ENCODE measurements at regions not wholly inside any gene's neighbourhood (a gene's known extent, or its start where the extent isn't known, plus 50 kb on each side); places are given as distances from the start of the nearest gene placed in this dataset.
"Not testable (repeated sequence)": the region's sequence is repeated elsewhere in the genome, so short reads cannot be mapped to it uniquely, and the experiment has no call there.

GRCh38 chr16:86229866-86230656 is 280.3 kb upstream of the FOXF1 start:
- no peak for DNase-seq (ENCODE audit: low read depth in 2 of 2)

GRCh38 chr16:86231321-86231995 is 278.9 kb upstream of the FOXF1 start:
- no peak for DNase-seq (ENCODE audit: low read depth in 2 of 2)

- DNase-seq (ENCODE audit: low read depth in 2 of 2): no peak
These were observed 278.4 kb upstream of the FOXF1 start for GRCh38 chr16:86231996-86232350.

- no peak for DNase-seq (ENCODE audit: low read depth in 2 of 2)
These were observed 277.8 kb upstream of the FOXF1 start for GRCh38 chr16:86232496-86232895.

GRCh38 chr16:86233506-86233905 is 276.8 kb upstream of the FOXF1 start:
- not testable (repeated sequence) for DNase-seq (ENCODE audit: low read depth in 2 of 2)

GRCh38 chr16:86239381-86239780 is 270.9 kb upstream of the FOXF1 start:
- DNase-seq (ENCODE audit: low read depth in 2 of 2): no peak

GRCh38 chr16:86240716-86241363 is 269.5 kb upstream of the FOXF1 start:
- DNase-seq (ENCODE audit: low read depth in 2 of 2): no peak

- no peak for DNase-seq (ENCODE audit: low read depth in 2 of 2)
These were observed 268.6 kb upstream of the FOXF1 start for GRCh38 chr16:86241681-86242080.

- no peak for DNase-seq (ENCODE audit: low read depth in 2 of 2)
These were observed 267.8 kb upstream of the FOXF1 start for GRCh38 chr16:86242244-86243122.

- DNase-seq (ENCODE audit: low read depth in 2 of 2): no peak
These were observed 267.2 kb upstream of the FOXF1 start for GRCh38 chr16:86243123-86243473.

GRCh38 chr16:86243571-86244154 is 266.7 kb upstream of the FOXF1 start:
- DNase-seq (ENCODE audit: low read depth in 2 of 2): no peak

GRCh38 chr16:86244158-86244557 is 266.2 kb upstream of the FOXF1 start:
- no peak for DNase-seq (ENCODE audit: low read depth in 2 of 2)

- DNase-seq (ENCODE audit: low read depth in 2 of 2): no peak
These were observed 265.4 kb upstream of the FOXF1 start for GRCh38 chr16:86244936-86245335.

GRCh38 chr16:86245351-86245750 is 265.0 kb upstream of the FOXF1 start:
- DNase-seq (ENCODE audit: low read depth in 2 of 2): no peak

GRCh38 chr16:86245895-86246294 is 264.4 kb upstream of the FOXF1 start:
- no peak for DNase-seq (ENCODE audit: low read depth in 2 of 2)

GRCh38 chr16:86248310-86248905 is 261.9 kb upstream of the FOXF1 start:
- DNase-seq (ENCODE audit: low read depth in 2 of 2): no peak

GRCh38 chr16:86249631-86250030 is 260.7 kb upstream of the FOXF1 start:
- no peak for DNase-seq (ENCODE audit: low read depth in 2 of 2)

- no peak for DNase-seq (ENCODE audit: low read depth in 2 of 2)
These were observed 258.6 kb upstream of the FOXF1 start for GRCh38 chr16:86251682-86252081.

- DNase-seq (ENCODE audit: low read depth in 2 of 2): no peak
These were observed 257.7 kb upstream of the FOXF1 start for GRCh38 chr16:86252596-86252995.

- DNase-seq (ENCODE audit: low read depth in 2 of 2): no peak
These were observed 254.4 kb upstream of the FOXF1 start for GRCh38 chr16:86255966-86256365.

GRCh38 chr16:86256995-86257394 is 253.3 kb upstream of the FOXF1 start:
- DNase-seq (ENCODE audit: low read depth in 2 of 2): no peak

Measured in stimulated activated CD8-positive, alpha-beta memory T cell treated with anti-CD3 and anti-CD28 coated beads, Interleukin-15, amount 100 ng/mL, for 48 hours (primary cell).